PC-9 (cell line): ENCODE measurements at regions not wholly inside any gene's neighbourhood (a gene's known extent, or its start where the extent isn't known, plus 50 kb on each side); places are given as distances from the start of the nearest gene placed in this dataset.

ENCODE experiments used
- BruUV-seq: library from RNA; stranded (reverse); fragments of 400-500 nt; replicated peaks from 2 replicates; lab custom pipeline; 2021; lab: Mats Ljungman, UMichigan
- CTCF ChIA-PET: fragments of 300-600 bp; sonication (Branson Sonifier 250); formaldehyde crosslinking; loops from one replicate; lab custom pipeline; 2022; ENCODE audit warnings: antibody characterized with exemption; lab: Charles Lee
- POLR2A ChIA-PET: fragments of 300-600 bp; sonication (Branson Sonifier 250); formaldehyde crosslinking; loops from one replicate; lab custom pipeline; 2022; ENCODE audit warnings: antibody characterized with exemption; ENCODE audit not compliant: unreplicated experiment; lab: Charles Lee
- DNase-seq, 2 experiments: peaks; one replicate each; pipeline versions ENCODE4 v3.0.0 to v3.0.0-alpha.2; 2015 to 2022; ENCODE audit warnings: mixed read lengths in 1 of 2
- H2AFZ ChIP-seq: fragments of 200-600 bp; sonication (generic); 2 replicates; pipeline ENCODE4 v1.8.1; 2017; ENCODE audit warnings: antibody characterized with exemption
- H3F3A ChIP-seq: fragments of 200-600 bp; sonication (generic); 2 replicates; pipeline ENCODE4 v1.8.1; 2017; ENCODE audit warnings: antibody characterized with exemption, mild to moderate bottlenecking, low read depth; ENCODE audit not compliant: insufficient read depth
- H3K27ac ChIP-seq: fragments of 200-600 bp; sonication (generic); 2 replicates; pipeline ENCODE4 v1.6.1; 2016; ENCODE audit warnings: mixed run types
- H3K27me3 ChIP-seq: fragments of 200-600 bp; sonication (generic); 2 replicates; pipeline ENCODE4 v1.6.1; 2016; ENCODE audit warnings: low read depth, mixed run types; ENCODE audit not compliant: insufficient read depth
- H3K36me3 ChIP-seq: fragments of 200-600 bp; sonication (generic); 2 replicates; pipeline ENCODE4 v1.6.1; 2016; ENCODE audit warnings: low read depth, mixed run types
- H3K4me1 ChIP-seq: fragments of 200-600 bp; sonication (generic); replicated peaks from 2 replicates; pipeline ENCODE4 v1.6.1; 2016; ENCODE audit warnings: mixed run types; ENCODE audit not compliant: insufficient read depth
- H3K4me2 ChIP-seq: fragments of 200-600 bp; sonication (generic); 2 replicates; pipeline ENCODE4 v1.6.1; 2017; ENCODE audit warnings: mixed run types
- H3K4me3 ChIP-seq: fragments of 200-600 bp; sonication (generic); 2 replicates; pipeline ENCODE4 v1.6.1; 2016; ENCODE audit warnings: mixed run types
- H3K79me2 ChIP-seq: fragments of 200-600 bp; sonication (generic); 2 replicates; pipeline ENCODE4 v1.6.1; 2017; ENCODE audit warnings: low read depth, mixed run types
- H3K9me2 ChIP-seq: fragments of 200-600 bp; sonication (generic); 2 replicates; pipeline ENCODE4 v1.8.1; 2017; ENCODE audit warnings: mild to moderate bottlenecking; ENCODE audit not compliant: insufficient read depth
- H3K9me3 ChIP-seq: fragments of 200-600 bp; sonication (generic); 2 replicates; pipeline ENCODE4 v1.8.1; 2016; ENCODE audit warnings: low read depth; ENCODE audit not compliant: insufficient read depth
- H4K20me1 ChIP-seq: fragments of 200-600 bp; sonication (generic); 2 replicates; pipeline ENCODE4 v1.8.1; 2017; ENCODE audit not compliant: insufficient read depth
- CTCF ChIP-seq: fragments of 200-600 bp; sonication (generic); conservative IDR thresholded peaks from 2 replicates; pipeline ENCODE4 v1.6.1; 2017; ENCODE audit warnings: mixed run types, antibody characterized with exemption, mild to moderate bottlenecking, moderate library complexity
- EZH2 ChIP-seq: fragments of 200-600 bp; sonication (generic); IDR thresholded peaks from 2 replicates; pipeline ENCODE4 v1.8.0; 2017; ENCODE audit warnings: antibody characterized with exemption, low read depth
- intact Hi-C: fragments of 100-400 bp; cut with micrococcal nuclease; formaldehyde crosslinking; loops from one replicate; pipeline ENCODE4 v1.10.0; 2022; ENCODE audit not compliant: unreplicated experiment

GRCh38 chr9:82115900-82116299 lies 127.3 kb downstream of the SPATA31D1 start:
- Histone ChIP-seq H3K4me3 (no peak overlapping the region), H3K9me3 (no peaks in the 10 kb centered on the region; the same call in 1 of the 2 replicates), H3K79me2 (no peaks in the 10 kb centered on the region), H3K36me3 (no peaks in the 10 kb centered on the region), H4K20me1 (no peaks in the 10 kb centered on the region), H3K9me2 (no peaks in the 10 kb centered on the region), H3K27ac (no peak overlapping the region), H3K4me2 (no peak overlapping the region), H3F3A (no peaks in the 10 kb centered on the region), H3K4me1 (no peaks in the 10 kb centered on the region), H2AFZ (no peak overlapping the region), H3K27me3 (no peaks in the 10 kb centered on the region)
- BruUV-seq: no TSS peak
- intact Hi-C loops: no loop called here
- CTCF ChIA-PET: no interaction called here
- no peak for TF ChIP-seq CTCF
- TF ChIP-seq EZH2: no peak
- POLR2A ChIA-PET: no interaction called here
- DNase-seq: no peak

DNA sequence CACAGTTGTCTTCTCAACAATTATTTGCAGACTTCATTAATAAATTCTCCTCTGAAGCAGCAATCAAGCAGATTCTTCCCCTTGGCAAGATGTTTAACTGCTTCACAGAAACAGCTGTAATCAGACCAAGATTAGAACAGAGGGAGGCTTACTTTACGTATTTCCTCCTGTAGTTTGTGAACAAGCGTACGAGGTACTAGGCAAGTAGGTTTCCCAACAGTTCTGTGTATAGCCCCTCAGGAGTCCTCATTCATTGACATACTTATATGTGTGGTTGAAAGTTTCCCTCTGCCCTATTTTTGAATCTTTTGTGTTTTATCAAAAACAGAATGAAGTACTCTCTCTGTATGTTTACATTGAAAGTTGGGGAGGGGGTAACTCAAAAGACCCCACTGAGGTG lies 128.0 kb downstream of the SPATA31D1 start:
- H3K36me3 ChIP-seq: no peaks in the 10 kb centered on the region
- H4K20me1 ChIP-seq: no peaks in the 10 kb centered on the region
- ChIA-PET POLR2A (no interaction called here), CTCF (no interaction called here)
- BruUV-seq: no TSS peak
- H2AFZ ChIP-seq: no peak overlapping the region
- no peaks in the 10 kb centered on the region for H3K79me2 ChIP-seq
- no peaks in the 10 kb centered on the region for H3K4me1 ChIP-seq
- no peak overlapping the region for H3K4me3 ChIP-seq
- H3K27ac ChIP-seq: no peak overlapping the region
- no peak overlapping the region for H3K4me2 ChIP-seq
- H3K9me2 ChIP-seq: no peaks in the 10 kb centered on the region
- intact Hi-C loops: no loop called here
- no peak for DNase-seq
- no peaks in the 10 kb centered on the region for H3F3A ChIP-seq
- no peaks in the 10 kb centered on the region for H3K27me3 ChIP-seq
- no peak for TF ChIP-seq CTCF
- no peak for TF ChIP-seq EZH2
- H3K9me3 ChIP-seq: no peaks in the 10 kb centered on the region; the same call in 1 of the 2 replicates

DNA sequence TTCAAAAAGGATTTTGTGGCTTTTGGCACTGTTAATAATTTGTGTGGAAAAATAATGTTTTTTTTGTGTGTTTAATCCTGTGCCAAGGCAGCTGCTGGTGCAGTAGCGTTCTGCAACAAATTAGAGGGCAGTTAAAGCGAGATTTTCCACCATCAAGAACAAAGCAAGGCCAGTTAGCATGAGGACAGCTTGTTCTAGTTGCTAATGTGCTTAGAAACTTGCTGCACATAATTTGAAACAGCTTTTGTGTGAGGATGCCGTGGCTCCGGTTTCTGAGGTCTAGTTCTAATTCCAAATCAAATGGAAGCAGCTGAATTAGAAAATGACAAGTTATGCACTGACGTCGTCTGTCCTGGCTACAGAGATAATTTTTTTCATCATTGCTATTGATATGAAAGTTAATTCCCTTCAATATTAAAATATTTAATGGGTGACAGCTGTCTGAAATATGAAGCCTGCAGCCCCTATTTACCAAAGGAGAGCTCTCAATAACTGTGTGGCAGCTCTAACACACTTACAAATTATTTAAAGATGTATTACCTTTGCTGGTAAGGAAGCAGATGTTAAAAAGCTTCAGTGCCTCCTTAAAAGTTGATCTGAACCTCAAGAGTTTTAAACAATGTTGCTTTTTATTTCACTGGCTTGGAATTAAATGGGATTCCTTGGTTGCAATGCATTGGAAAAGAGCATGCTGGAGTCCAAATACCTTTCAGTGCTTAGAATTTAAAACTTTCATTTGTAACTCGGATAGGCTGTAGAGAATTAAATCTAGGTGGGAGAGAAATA lies 128.6 kb downstream of the SPATA31D1 start:
- CTCF ChIA-PET: no interaction called here

More for the DNA sequence above, 128.6 kb downstream of the SPATA31D1 start:
- no peaks in the 10 kb centered on the region for H3F3A ChIP-seq
- H3K4me2 ChIP-seq: no peak overlapping the region
- no peaks in the 10 kb centered on the region for H3K79me2 ChIP-seq
- H3K27me3 ChIP-seq: no peaks in the 10 kb centered on the region
- no TSS peak for BruUV-seq
- no peak for TF ChIP-seq EZH2
- no peak for TF ChIP-seq CTCF
- DNase-seq: no peak
- no peaks in the 10 kb centered on the region for H4K20me1 ChIP-seq
- no peaks in the 10 kb centered on the region for H3K4me1 ChIP-seq
- intact Hi-C loops: no loop called here
- H3K4me3 ChIP-seq: no peak overlapping the region
- no peaks in the 10 kb centered on the region; the same call in 1 of the 2 replicates for H3K9me3 ChIP-seq
- no peak overlapping the region for H2AFZ ChIP-seq
- POLR2A ChIA-PET: no interaction called here
- no peak overlapping the region for H3K27ac ChIP-seq
- H3K9me2 ChIP-seq: no peaks in the 10 kb centered on the region
- H3K36me3 ChIP-seq: no peaks in the 10 kb centered on the region
